KBM-7 (cell line): ENCODE measurements at regions not wholly inside any gene's neighbourhood (a gene's known extent, or its start where the extent isn't known, plus 50 kb on each side); places are given as distances from the start of the nearest gene placed in this dataset.
"Not testable (repeated sequence)": the region's sequence is repeated elsewhere in the genome, so short reads cannot be mapped to it uniquely, and the experiment has no call there.

Experiments used
- DNase-seq: peaks from one replicate; pipeline ENCODE4 v3.0.0-alpha.2; 2015
- in situ Hi-C: fragments of 300-500 bp; cut with MboI; formaldehyde crosslinking; loops from 2 replicates; pipeline ENCODE4 v1.14.3; 2020; ENCODE audit warnings: low sequenced_read_pairs, low pct_unique_long_range_greater_than_20kb, mixed read lengths

DNA sequence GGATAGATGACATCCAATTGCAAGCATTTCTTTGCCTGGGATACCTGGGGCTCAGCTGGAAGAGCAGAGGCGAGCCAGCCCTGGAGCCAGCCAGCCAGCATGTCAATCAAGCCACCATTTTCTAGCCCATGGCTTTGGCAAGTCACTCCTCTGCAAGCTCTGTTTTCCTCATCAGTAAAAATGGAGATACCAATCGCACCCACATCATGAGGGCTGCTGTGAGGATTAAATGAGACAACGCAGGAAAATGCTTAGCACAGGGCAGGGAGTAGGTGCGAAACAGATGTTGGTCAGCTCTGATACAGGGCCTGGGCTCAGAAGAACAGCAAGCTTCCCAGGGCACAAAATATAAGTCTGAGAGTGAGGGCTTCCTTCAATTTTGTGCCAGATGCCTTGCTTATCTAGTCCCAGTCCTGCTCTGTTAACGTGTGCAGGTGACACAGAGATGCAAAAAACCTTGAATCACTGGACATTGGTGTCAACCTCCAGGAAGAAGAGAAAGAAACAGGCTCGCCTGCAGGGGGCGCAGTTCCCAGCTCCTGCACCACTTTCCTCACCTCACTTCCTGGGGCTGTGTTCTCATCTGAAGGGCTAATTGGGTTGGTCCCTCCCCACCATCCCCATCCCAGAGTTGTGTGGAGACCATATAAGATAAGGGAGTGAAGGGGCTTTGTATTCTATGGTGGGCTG is 72.8 kb upstream of the CACUL1 start:
- in situ Hi-C loops = no loop called here
- DNase-seq = no peak

DNA sequence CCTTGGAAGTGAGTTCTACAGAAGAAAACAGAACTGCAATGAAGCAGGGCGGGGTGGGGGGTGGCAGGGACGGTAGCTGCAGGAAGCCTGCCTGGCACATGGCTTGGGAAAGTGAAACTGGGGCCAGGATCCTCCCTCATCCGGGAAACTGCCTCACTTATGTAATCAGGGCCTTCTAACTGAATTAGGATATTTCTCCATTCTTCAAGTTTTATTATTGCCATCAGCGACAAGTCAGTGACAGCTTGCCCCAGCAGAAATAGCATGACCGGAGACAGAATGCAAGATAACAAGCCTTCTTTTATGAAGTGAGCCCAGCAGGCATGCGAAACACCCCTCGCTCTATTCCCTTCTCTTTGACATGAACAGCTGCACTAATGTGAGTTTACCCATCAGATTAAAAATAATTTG is 77.5 kb upstream of the CACUL1 start:
- peak; percentile 11 for DNase-seq
- in situ Hi-C loops = no loop called here

DNA sequence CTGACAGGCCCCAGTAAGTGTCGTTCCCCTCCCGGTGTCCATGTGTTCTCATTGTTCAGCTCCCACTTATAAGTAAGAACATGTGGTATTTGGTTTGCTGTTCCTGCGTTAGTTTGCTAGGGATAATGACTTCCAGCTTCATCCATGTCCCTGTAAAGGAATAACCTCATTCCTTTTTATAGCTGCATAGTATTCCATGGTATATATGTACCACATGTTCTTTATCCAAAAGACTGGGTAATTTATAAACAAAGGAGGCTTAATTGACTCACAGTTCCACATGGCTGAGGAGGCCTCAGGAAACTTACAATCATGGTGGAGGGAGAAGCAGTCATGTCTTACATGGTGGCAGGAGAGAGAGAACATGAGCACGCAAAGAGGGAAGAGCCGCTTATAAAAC is 79.6 kb upstream of the CACUL1 start:
- in situ Hi-C loops, DNase-seq: not testable (repeated sequence)

DNA sequence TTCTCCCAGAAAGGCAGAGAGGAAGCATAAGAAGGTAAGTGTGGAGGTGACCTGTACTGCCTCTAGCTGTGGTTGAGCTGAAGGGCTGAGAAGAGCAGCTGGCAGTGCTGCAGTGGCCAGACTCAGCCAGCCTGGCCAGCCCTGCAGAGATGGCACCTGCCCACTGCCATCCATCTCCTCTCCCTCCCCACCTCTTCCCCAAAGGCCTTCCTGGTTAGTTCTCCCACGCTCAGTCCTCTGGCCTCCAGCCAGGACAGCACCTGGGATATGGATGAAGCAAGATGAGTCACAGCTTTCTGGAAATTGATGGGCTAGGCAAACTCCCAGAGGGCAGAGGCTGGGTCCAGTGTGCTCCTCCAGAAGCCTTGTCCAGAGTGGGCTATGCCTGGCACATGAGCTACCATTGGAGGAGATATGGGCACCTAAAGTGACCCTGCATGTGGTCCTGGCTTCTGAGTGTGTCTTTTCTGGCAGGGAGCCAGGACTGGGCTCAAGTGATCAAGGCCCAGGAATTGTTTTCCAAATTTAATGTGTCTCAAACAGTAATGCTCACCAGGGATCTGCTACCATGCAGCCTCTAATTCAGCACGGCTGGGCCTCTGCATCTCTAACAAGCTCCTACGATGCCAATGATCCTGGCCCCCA is 81.0 kb upstream of the CACUL1 start:
- no peak for DNase-seq
- in situ Hi-C loops = no loop called here

- in situ Hi-C loops = no loop called here
- no peak for DNase-seq
These were observed 83.6 kb upstream of the CACUL1 start for GRCh38 chr10:118838364-118838763.

DNA sequence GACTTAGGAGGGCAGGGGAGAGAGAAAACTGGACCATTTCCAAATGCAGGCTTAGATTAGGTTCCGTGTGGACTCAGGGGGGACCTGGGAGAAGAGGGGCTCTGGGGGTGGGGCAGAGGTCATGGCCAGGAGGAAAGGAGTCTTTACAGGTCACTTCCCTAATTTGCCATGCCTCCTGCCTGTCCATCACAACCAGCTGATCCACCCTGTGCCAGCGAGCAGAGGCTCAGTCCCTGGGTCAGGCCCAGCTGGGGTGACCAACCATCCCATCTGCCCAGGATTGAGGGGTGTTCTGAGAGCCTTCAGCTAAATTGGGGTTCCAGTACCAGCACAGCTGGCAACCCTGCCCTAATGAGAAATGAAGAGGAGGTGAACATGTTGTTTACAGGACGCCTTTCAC is 84.6 kb upstream of the CACUL1 start:
- DNase-seq = no peak
- in situ Hi-C loops = no loop called here

GRCh38 chr10:118840071-118840775 is 85.5 kb upstream of the CACUL1 start:
- no peak for DNase-seq
- in situ Hi-C loops = no loop called here

GRCh38 chr10:118840776-118841468 is 86.2 kb upstream of the CACUL1 start:
- no peak for DNase-seq
- in situ Hi-C loops = no loop called here

- DNase-seq = no peak
- in situ Hi-C loops = no loop called here
These were observed 87.3 kb upstream of the CACUL1 start for GRCh38 chr10:118841881-118842605.

GRCh38 chr10:118842843-118843624 is 88.3 kb upstream of the CACUL1 start:
- in situ Hi-C loops = no loop called here
- no peak for DNase-seq

DNA sequence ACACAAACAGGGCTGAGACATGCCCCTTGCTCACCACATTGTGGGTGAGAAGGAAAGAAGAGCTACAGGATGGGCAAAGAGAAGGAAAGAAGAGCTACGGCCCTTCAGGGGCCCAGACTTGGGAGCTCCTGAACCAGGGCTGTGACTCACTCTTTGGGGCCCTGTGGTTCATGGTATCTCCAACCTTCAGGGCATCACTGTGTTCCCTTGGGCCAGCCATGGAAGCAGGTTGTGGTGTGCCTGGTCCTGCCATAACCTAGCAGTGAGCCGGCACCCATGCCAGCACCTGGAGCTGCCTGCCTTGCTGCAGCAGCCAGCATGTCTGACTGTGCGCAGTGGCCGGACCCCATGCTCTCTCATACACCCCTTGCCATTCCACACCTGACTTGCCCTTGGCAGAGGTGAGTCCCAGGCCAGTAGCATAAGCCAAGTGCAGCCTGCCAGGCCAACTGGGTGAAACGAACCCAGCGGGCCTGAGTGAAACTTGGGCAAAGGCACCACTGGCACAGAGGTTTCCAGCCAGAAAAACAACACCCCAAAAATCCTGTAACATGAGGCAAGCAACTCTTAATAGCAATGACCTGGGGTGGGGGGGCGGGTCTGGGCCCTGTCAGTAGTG is 89.0 kb upstream of the CACUL1 start:
- no peak for DNase-seq
- in situ Hi-C loops = no loop called here

- in situ Hi-C loops = no loop called here
- DNase-seq = no peak
These were observed 90.2 kb upstream of the CACUL1 start for GRCh38 chr10:118844731-118845521.

DNA sequence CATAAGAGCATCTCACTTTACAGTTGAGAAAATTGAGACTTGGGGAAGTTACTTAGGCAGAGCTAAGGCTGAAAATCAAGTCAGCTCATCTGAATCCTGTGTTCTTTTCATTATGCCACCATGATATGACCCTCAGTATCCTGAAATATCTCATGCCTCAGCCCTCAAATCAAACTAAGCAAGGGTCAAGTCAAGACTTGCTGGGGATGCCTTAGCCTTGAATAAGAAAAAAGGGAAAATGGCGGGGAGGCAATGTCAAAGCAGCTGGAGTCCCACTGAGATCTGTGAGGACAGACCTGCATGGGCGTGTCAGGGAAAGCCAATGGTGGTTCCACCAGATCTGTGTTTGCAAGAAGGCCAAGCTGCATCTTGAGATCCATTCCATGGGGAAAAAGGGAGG is 91.0 kb upstream of the CACUL1 start:
- no peak for DNase-seq
- in situ Hi-C loops = no loop called here

GRCh38 chr10:118850418-118851061 is 95.8 kb upstream of the CACUL1 start:
- in situ Hi-C loops = no loop called here
- DNase-seq = peak; percentile 56

GRCh38 chr10:118851062-118852035 is 96.6 kb upstream of the CACUL1 start:
- in situ Hi-C loops = no loop called here
- no peak for DNase-seq

DNA sequence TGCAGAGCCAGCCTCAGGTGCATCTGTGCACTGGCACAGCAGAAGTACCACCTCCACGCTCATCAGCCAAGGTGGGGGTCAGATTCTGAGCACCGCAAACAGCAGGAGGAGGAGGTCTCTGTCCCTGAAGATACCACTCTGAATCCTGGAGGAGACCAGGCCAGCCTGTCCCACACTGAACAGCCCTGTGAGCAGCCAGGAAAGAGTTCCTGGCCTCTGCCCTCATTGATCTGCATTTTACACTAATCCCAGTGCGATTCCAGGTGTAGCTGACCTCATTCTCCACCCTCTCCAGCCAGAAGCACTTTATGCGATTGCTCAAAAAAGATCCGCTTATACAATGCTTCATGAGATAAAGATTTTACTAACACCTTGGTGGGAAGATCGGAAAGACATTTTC is 99.1 kb upstream of the CACUL1 start:
- DNase-seq = no peak
- in situ Hi-C loops = no loop called here
